Testis (tissue), 2 donors: ENCODE measurements at regions not wholly inside any gene's neighbourhood (a gene's known extent, or its start where the extent isn't known, plus 50 kb on each side); places are given as distances from the start of the nearest gene placed in this dataset.

Experiments used
- DNase-seq: peaks from one replicate; pipeline ENCODE4 v3.0.0-alpha.2; 2019
- H3K27ac ChIP-seq, 2 donors: fragments of 200-600 bp; sonication (generic); one replicate each; pipeline ENCODE4 v1.5.1; 2019
- H3K27me3 ChIP-seq: fragments of 200-600 bp; sonication (generic); one replicate; pipeline ENCODE4 v1.5.1; 2019
- H3K36me3 ChIP-seq: fragments of 200-600 bp; sonication (generic); one replicate; pipeline ENCODE4 v1.5.1; 2017; ENCODE audit warnings: low read depth; ENCODE audit errors: missing control alignments
- H3K4me1 ChIP-seq: fragments of 200-600 bp; sonication (generic); one replicate; pipeline ENCODE4 v1.5.1; 2019
- H3K4me3 ChIP-seq, 2 donors: fragments of 200-600 bp; sonication (generic); one replicate each; pipeline ENCODE4 v1.5.1; 2017 to 2019
- H3K9me3 ChIP-seq: fragments of 200-600 bp; sonication (generic); one replicate; pipeline ENCODE4 v1.5.1; 2017
- CTCF ChIP-seq, 3 experiments: fragments of 450-650 bp in 2 of 3; fragments of 200-600 bp in 1 of 3; sonication (generic) in 1 of 3; IDR thresholded peaks; one replicate each; pipeline ENCODE4 v1.5.1; 2016 to 2019; ENCODE audit warnings: antibody characterized with exemption in 3 of 3, mild to moderate bottlenecking in 2 of 3, moderate library complexity in 1 of 3
- POLR2A ChIP-seq: fragments of 450-650 bp; IDR thresholded peaks from one replicate; pipeline ENCODE4 v1.6.1; 2017; ENCODE audit warnings: antibody characterized with exemption, mild to moderate bottlenecking, moderate library complexity
- WGBS, 2 donors: methylation state at CpG; one replicate each; pipeline ENCODE4 v1.1.5; 2018; 5-methylcytosine and 5-hydroxymethylcytosine counted together
- intact Hi-C: fragments of 100-400 bp; cut with DNase I; formaldehyde crosslinking; loops from one replicate; pipeline ENCODE4 v1.15.1; 2023; ENCODE audit warnings: low total_unique reads

DNA sequence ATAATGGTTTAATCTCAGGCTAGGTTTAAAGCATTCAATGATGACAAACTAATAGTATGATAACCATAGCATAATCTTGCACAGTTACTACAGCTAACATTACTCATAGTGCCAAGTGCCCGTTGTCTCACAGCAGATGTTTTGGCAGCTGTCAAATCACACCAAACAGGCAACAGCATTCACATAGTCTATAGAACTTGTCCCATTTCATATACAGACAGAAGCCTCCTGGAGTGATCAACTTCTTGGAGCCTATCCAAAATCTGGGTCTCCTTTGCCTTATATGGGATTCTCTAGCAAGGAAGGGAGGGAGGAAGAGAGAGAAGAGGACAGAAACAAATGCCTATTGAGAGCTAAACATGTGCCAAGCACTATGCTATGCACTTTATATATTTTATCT, 250.6 kb upstream of the ZP4 start:
- Histone ChIP-seq H3K9me3 (no peaks in the 10 kb centered on the region), H3K4me1 (no peaks in the 10 kb centered on the region), H3K4me3 (no peak overlapping the region), H3K36me3 (no peaks in the 10 kb centered on the region), H3K27ac (no peak overlapping the region), H3K27me3 (no peaks in the 10 kb centered on the region)
- TF ChIP-seq CTCF (IDR thresholded peaks at IDR 0.05) (no peak), POLR2A (no peak)
- no peak for DNase-seq
- WGBS, 2 donors, result 53 to 72% methylated on average over 1 of the region's 1 CpG
- intact Hi-C loops, result no loop called here

DNA sequence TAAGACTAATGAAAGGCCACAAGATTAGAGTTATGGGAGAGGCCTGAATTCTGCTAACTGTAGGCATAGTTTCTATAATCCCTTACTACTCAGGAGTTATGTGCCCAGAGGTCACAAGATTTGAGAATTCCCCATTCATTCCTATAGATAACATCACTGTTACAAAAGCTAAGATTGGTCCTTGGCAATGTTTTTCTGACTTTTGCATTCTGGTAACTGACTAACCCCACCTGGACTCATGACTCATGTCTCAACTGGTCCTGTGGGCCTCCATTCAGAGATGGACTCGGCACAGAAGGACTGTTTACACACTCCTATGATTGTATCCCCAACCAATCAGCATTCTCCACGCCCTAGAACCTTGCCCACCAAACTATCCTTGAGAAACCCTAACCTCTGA, 249.0 kb upstream of the ZP4 start:
- no peak for TF ChIP-seq POLR2A
- no peak for TF ChIP-seq CTCF (IDR thresholded peaks at IDR 0.05)
- intact Hi-C loops, result no loop called here
- no peaks in the 10 kb centered on the region for H3K27me3 ChIP-seq
- no peak overlapping the region for H3K27ac ChIP-seq
- no peaks in the 10 kb centered on the region for H3K36me3 ChIP-seq
- WGBS, 2 donors, result 40 to 60% methylated on average over 2 of the region's 2 CpGs
- DNase-seq, result no peak
- no peaks in the 10 kb centered on the region for H3K9me3 ChIP-seq
- no peak overlapping the region for H3K4me3 ChIP-seq
- no peaks in the 10 kb centered on the region for H3K4me1 ChIP-seq

- TF ChIP-seq POLR2A, result no peak
- no peak for TF ChIP-seq CTCF (IDR thresholded peaks at IDR 0.05)
- no peaks in the 10 kb centered on the region for H3K4me1 ChIP-seq
- intact Hi-C loops, result no loop called here
- WGBS, 2 donors, result 93 to 97% methylated on average over 6 of the region's 6 CpGs
- H3K9me3 ChIP-seq, result no peaks in the 10 kb centered on the region
- no peaks in the 10 kb centered on the region for H3K36me3 ChIP-seq
- no peak overlapping the region for H3K4me3 ChIP-seq
- no peak overlapping the region for H3K27ac ChIP-seq
- no peak for DNase-seq
- no peaks in the 10 kb centered on the region for H3K27me3 ChIP-seq
These were observed 247.4 kb upstream of the ZP4 start for GRCh38 chr1:238138059-238138626.

DNA sequence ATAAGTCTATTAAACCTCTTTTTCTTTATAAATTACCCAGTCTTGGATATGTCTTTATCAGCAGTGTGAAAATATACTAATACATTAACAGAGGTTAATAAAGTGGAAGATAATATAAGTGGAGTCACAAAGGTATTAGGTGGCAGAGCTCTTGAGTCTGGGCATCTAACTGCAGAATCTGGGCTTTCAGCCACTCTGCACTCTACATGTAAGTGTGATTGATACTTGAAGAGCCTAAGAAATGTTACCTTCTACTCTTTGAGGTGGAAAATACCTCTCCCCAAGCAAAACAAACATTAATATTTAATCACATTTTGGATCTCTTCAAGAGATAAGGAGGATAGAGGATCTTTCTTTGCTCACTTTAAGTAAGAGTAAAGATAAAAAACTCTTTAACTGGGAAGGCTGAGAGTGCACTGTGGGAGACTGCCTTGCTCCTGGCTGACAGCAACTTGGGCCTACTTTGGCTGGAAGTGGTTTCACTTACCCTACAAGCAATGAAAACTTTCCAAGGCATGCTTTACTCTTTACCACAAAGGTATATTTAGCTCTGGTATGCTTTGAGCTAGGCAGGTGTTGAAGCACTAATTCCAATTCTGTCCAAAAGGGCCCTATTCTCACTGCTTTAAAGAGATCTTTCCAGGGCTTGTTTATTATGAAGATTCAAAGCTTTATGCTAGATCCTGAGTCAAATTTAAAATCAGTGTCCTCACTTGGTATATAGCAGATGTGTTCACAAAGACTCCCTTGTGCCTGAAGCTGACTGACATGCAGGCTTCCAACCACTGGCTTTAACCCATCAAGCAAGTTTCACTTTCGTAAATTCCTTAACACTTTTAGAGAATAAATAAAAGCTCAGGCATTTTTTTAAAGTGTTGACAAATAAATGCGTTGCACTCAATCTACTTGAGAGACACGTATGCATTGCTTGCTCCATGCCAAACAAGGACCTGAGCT, 245.3 kb upstream of the ZP4 start:
- DNase-seq, result no peak
- H3K4me1 ChIP-seq, result no peaks in the 10 kb centered on the region
- 84 to 85% methylated on average over 3 of the region's 3 CpGs for WGBS, 2 donors
- TF ChIP-seq POLR2A (no peak), CTCF (IDR thresholded peaks at IDR 0.05) (no peak)
- H3K27ac ChIP-seq, result no peak overlapping the region
- intact Hi-C loops, result no loop called here
- no peak overlapping the region for H3K4me3 ChIP-seq
- no peaks in the 10 kb centered on the region for H3K9me3 ChIP-seq
- H3K27me3 ChIP-seq, result no peaks in the 10 kb centered on the region
- H3K36me3 ChIP-seq, result no peaks in the 10 kb centered on the region
